Panc1 (cell line): ENCODE measurements at regions not wholly inside any gene's neighbourhood (a gene's known extent, or its start where the extent isn't known, plus 50 kb on each side); places are given as distances from the start of the nearest gene placed in this dataset.

Experiments used
- ATAC-seq: fragments of 200-7000 bp; cut with Tn5 transposase; 2 replicates; pipeline ENCODE4 v1.9.1; 2020; ENCODE audit warnings: mild to moderate bottlenecking, moderate library complexity
- BruUV-seq: library from RNA; stranded (reverse); fragments of 400-500 nt; replicated peaks from 2 replicates; lab custom pipeline; 2021; lab: Mats Ljungman, UMichigan
- CTCF ChIA-PET: fragments of 300-600 bp; sonication (Branson Sonifier 250); formaldehyde crosslinking; loops from one replicate; lab custom pipeline; 2022; ENCODE audit warnings: antibody characterized with exemption; lab: Charles Lee
- POLR2A ChIA-PET: fragments of 300-600 bp; sonication (Branson Sonifier 250); formaldehyde crosslinking; loops from one replicate; lab custom pipeline; 2022; ENCODE audit warnings: antibody characterized with exemption; lab: Charles Lee
- DNase-seq: peaks from one replicate; pipeline ENCODE4 v3.0.0-alpha.2; 2010; ENCODE audit warnings: low read depth, low spot score
- H3K27ac ChIP-seq: 2 replicates; pipeline ENCODE4 v1.5.1; 2011; ENCODE audit warnings: mild to moderate bottlenecking, low read length, inconsistent platforms
- H3K27me3 ChIP-seq: fragments of 200-500 bp; sonication (Bioruptor generic); 2 replicates; pipeline ENCODE4 v1.6.0; 2014; ENCODE audit warnings: low read length, inconsistent platforms; ENCODE audit not compliant: control insufficient read depth, insufficient read depth
- H3K36me3 ChIP-seq: fragments of 200-500 bp; sonication (Bioruptor generic); 2 replicates; pipeline ENCODE4 v1.5.1; 2014; ENCODE audit warnings: inconsistent platforms, mild to moderate bottlenecking, low read length, moderate library complexity; ENCODE audit not compliant: control insufficient read depth, insufficient read depth
- H3K4me1 ChIP-seq: 2 replicates; pipeline ENCODE4 v1.5.1; 2011; ENCODE audit warnings: inconsistent platforms, mild to moderate bottlenecking, low read length, moderate library complexity; ENCODE audit not compliant: control insufficient read depth, insufficient read depth
- H3K4me3 ChIP-seq, 2 experiments: 2 replicates each; pipeline ENCODE4 v1.5.1; 2011 to 2012; ENCODE audit warnings: low read depth in 2 of 2, low read length in 2 of 2, mild to moderate bottlenecking in 2 of 2, inconsistent platforms in 1 of 2, moderate library complexity in 1 of 2
- H3K9me3 ChIP-seq: fragments of 200-500 bp; sonication (Bioruptor generic); 2 replicates; pipeline ENCODE4 v1.5.1; 2014; ENCODE audit warnings: low read depth, mild to moderate bottlenecking, inconsistent platforms, low read length, moderate library complexity; ENCODE audit not compliant: control insufficient read depth, insufficient read depth
- CTCF ChIP-seq: fragments of 450-650 bp; IDR thresholded peaks from 2 replicates; pipeline ENCODE4 v1.5.1; 2017; ENCODE audit warnings: mild to moderate bottlenecking
- POLR2AphosphoS5 ChIP-seq: IDR thresholded peaks from 2 replicates; pipeline ENCODE4 v1.6.1; 2012; ENCODE audit warnings: mild to moderate bottlenecking, low read depth, low read length, moderate library complexity
- REST ChIP-seq, 2 experiments: IDR thresholded peaks; 2 replicates each; pipeline ENCODE4 v1.6.1; 2011 to 2012; ENCODE audit warnings: low read depth in 2 of 2, control low read depth in 1 of 2, low read length in 1 of 2, mild to moderate bottlenecking in 1 of 2, moderate library complexity in 1 of 2; ENCODE audit not compliant: insufficient read depth in 1 of 2
- SIN3A ChIP-seq: IDR thresholded peaks from 2 replicates; pipeline ENCODE4 v1.6.1; 2012; ENCODE audit warnings: low read depth, mild to moderate bottlenecking, low read length, moderate library complexity, borderline replicate concordance; ENCODE audit not compliant: insufficient read depth
- TCF7L2 ChIP-seq: IDR thresholded peaks from 2 replicates; pipeline ENCODE4 v1.6.1; 2011; ENCODE audit warnings: mild to moderate bottlenecking, low read depth, low read length, inconsistent platforms
- in situ Hi-C: cut with HindIII; loops from 2 replicates; pipeline ENCODE4 v1.10.0; 2016; ENCODE audit warnings: low sequenced_read_pairs, low pct_unique_long_range_greater_than_20kb
- intact Hi-C: fragments of 100-400 bp; cut with micrococcal nuclease; formaldehyde crosslinking; loops from one replicate; pipeline ENCODE4 v1.10.0; 2022; ENCODE audit not compliant: unreplicated experiment

- in situ Hi-C loops: no loop called here
- Histone ChIP-seq H3K4me1 (no peaks in the 10 kb centered on the region), H3K9me3 (no peaks in the 10 kb centered on the region), H3K27me3 (no peaks in the 10 kb centered on the region), H3K36me3 (no peaks in the 10 kb centered on the region), H3K27ac (no peak overlapping the region), H3K4me3 (no peak overlapping the region)
- DNase-seq (no peak), ATAC-seq (no peak)
- ChIA-PET POLR2A (no interaction called here), CTCF (no interaction called here)
- TF ChIP-seq SIN3A: no peak
- no peak for TF ChIP-seq POLR2AphosphoS5
- no peak for TF ChIP-seq CTCF
- TF ChIP-seq REST (IDR thresholded peaks at IDR 0.05; ENCODE audit: insufficient read depth in 1 of 2, low read depth in 2 of 2, low read length in 1 of 2): no peak
- no peak for TF ChIP-seq TCF7L2
- intact Hi-C loops: no loop called here
- BruUV-seq: no TSS peak
Observed at GRCh38 chr1:217354895-217355294, 276.0 kb downstream of the GPATCH2 start.

GRCh38 chr1:217348960-217349664 is 281.8 kb downstream of the GPATCH2 start:
- H3K4me1 ChIP-seq: no peaks in the 10 kb centered on the region
- intact Hi-C loops (no loop called here), in situ Hi-C loops (no loop called here)
- ATAC-seq (no peak), DNase-seq (no peak)
- TF ChIP-seq CTCF (no peak), SIN3A (no peak), POLR2AphosphoS5 (no peak), TCF7L2 (no peak), REST (IDR thresholded peaks at IDR 0.05; ENCODE audit: insufficient read depth in 1 of 2, low read depth in 2 of 2, low read length in 1 of 2) (no peak)
- H3K36me3 ChIP-seq: no peaks in the 10 kb centered on the region
- no peaks in the 10 kb centered on the region for H3K27me3 ChIP-seq
- no peaks in the 10 kb centered on the region for H3K9me3 ChIP-seq
- ChIA-PET CTCF (no interaction called here), POLR2A (no interaction called here)
- no TSS peak for BruUV-seq
- H3K27ac ChIP-seq: no peak overlapping the region
- H3K4me3 ChIP-seq: no peak overlapping the region
